ENCODE measurements at regions not wholly inside any gene's neighbourhood (a gene's known extent, or its start where the extent isn't known, plus 50 kb on each side); places are given as distances from the start of the nearest gene placed in this dataset.

- DNase-seq = no peak
Measured at GRCh38 chr4:56200275-56200674, 187.0 kb downstream of the AASDH start.

- no peak for DNase-seq
Measured at GRCh38 chr4:56198265-56198664, 189.0 kb downstream of the AASDH start.

GRCh38 chr4:56197387-56197786 is 189.9 kb downstream of the AASDH start:
- no peak for DNase-seq

DNA sequence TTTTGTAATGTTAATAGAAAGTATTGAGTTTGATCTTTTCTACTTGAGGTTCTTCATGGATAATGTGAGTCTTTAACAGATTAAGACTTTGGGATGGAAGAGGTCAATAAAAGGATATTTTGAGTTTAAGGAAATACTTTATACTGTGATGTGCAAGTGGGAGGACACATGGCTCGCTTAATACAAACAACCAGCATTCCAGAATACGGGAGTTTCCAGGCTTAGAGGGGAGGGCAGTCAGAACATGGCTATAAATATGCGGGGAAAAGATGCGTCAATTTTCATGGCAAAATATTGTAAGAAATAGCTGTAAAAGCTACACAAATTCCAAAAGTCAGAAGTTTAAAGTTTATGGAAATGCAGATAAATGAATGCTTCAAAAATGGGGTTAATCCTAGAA is 192.3 kb downstream of the AASDH start:
- DNase-seq = no peak

- DNase-seq = no peak
Measured at GRCh38 chr4:56191534-56191933, 195.8 kb downstream of the AASDH start.

DNA sequence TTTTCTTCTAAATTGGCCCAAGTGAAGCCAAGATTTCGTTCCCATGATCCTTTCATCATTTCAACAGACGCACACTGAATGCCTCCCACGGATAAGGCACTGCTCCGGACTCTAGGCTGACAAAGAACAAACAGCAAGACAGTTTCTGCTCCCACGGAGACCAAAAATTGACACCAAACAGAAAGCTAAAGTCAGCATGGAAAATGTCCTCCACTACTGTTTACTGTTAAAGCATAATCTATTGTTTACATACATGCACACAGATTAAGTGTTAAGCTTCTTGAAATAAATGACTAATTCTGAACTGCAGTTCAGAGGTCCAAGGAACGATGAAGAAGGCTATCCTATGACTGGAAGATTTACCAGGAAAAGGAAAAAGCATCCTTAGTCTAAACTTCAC is 199.6 kb downstream of the AASDH start:
- DNase-seq = no peak

DNA sequence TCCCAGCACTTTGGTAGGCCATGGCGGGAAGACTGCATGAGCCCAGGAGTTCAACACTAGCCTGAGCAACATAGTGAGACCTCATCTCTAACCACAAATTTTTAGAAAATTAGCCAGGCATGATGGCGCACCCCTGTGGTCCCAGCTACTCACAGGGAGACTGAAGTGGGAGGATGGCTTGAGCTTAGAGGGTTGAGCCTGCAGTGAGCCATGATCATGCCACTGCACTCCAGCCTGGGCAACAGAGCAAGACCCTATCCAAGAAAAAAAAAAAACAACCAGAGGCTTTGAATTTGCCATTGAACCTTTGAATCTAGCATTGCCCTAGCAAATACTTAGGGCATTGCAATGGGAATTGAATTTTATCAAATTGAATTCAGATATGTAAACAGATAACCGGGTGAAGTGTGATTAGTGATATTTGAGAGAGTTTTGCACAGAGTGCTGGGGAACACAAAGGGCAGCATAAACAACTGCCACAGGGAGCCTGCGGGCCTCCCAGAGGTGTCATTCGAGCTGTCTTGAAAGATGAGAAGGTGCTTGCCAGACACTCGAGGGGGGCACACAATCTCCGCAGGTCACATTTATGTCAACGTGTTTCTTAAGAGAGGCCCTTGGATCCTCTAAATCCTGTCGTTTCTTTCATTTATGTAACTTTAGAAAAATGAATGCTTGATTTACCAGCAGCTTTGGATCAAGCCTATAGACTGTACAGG is 200.3 kb downstream of the AASDH start:
- DNase-seq = no peak

DNA sequence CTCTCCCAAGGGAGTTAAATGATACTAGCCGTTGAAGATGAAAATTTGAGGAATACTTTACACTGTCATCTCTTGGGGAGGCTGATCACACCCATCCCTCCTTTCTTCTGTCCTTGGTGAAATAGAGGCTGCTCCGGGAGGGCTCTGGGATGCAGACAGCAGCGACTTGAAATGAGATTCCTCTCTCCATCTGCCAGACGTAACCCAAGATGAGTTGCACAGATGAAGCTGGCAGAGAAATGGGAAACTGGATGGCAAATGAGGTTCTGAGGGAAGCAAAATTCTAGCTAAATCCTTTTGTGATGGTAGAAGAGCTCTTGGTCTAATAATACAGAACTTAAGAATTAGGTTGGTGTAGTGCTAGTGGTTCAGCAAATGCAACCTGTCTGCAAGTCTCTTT is 201.4 kb downstream of the AASDH start:
- DNase-seq = no peak

DNA sequence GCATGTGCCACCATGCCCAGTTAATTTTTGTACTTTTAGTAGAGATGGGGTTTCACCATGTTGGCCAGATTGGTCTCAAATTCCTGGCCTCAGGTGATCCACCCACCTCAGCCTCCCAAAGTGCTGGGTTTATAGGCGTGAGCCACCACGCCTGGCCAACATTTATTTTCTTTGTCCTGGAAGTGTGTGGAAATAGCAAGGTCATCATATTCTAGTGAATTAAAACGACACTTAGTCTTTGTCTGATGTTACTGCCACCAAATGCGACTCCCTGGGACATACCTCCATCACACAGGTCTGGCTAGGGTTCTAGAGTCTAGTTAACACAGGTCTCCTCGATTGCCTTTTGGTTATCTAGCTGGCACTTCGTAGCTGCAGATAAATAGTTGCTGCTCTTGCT is 203.1 kb downstream of the AASDH start:
- DNase-seq = no peak

DNA sequence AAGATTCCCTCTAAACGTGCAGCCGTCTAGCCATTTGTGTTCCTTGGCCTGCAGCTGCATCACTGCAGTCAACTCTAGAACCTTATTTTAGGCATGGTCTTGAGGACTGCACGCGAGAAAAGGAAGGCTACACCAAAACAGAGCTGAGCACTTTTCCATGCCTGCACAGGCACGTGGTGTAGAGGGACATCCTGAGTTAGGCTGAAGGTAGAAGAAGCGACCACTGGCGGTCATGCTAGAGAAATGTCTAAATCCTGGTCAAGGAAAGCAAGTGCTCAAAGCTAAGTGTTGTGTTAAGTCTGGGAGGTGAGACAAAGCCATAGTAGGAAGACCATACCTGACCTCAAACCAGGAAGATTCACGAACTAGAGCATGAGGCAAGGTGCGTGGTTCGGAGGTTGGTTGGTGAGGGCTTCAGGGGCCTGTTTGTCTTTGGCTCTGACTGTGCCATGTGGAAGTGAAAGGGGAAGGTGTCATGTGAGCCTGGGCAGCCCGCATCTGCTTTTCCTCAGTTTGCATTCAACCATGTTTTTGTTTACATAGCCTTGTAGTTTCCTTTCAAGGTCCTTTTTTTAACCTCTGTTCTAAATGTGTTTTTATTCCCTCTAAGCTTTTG is 203.8 kb downstream of the AASDH start:
- DNase-seq = no peak

DNA sequence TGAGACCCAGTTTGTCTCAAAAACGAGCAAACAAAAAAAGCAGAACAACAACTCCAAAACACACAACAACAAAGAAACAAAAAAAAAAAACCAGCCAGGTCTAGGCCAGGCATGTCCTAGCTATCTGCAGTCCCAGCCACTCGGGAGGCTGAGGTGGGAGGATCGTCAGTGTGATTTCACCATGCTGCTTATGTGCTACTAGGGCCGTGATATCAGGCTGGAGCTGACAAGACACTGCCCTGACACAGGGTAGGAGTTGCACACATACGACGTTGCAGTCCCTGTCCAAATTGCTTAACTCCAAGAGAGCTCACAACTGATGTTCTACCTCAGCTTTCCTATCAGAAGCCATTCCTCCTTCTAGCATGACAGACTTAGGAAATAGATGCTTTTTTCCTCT is 204.9 kb downstream of the AASDH start:
- DNase-seq = no peak

DNA sequence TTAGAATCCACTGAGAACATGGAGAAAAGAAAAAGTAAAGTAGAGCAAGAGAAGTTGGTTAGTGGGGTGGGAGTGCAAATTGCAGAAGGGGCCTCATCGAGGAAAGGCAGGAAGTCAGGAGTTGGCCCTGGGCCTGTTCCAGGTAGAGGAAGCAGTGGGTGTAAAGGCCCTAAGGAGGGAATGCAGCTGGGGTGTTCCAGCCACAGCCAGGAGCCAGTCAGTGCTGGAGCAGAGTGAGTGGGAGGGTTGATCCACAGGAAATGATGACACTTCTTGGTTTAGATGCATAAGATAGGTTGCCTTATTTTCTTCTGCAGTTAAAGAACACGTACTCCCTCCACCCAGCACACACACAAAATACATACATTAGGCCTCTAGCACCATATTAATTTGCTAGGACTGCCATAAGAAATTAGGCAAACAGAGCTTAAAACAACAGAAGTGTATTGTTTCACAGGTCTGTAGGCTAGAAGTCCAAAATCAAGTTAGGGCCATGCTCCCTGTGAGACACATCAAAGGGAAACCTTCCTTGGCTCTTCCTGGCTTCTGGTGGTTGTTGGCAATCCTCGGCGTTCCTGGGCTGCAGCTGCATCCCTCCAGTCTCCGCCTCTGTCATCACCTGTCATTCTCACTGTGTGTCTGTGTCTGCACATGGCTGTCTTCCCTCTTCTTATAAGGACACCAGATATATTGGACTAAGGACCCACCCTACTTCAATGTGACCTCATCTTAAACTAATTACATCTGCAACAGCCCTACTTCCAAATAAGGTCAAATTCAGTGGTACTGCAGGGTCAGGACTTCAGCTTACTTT is 205.9 kb downstream of the AASDH start:
- DNase-seq = no peak

- DNase-seq = no peak
Measured at GRCh38 chr4:56169061-56169460, 218.2 kb downstream of the AASDH start.

DNA sequence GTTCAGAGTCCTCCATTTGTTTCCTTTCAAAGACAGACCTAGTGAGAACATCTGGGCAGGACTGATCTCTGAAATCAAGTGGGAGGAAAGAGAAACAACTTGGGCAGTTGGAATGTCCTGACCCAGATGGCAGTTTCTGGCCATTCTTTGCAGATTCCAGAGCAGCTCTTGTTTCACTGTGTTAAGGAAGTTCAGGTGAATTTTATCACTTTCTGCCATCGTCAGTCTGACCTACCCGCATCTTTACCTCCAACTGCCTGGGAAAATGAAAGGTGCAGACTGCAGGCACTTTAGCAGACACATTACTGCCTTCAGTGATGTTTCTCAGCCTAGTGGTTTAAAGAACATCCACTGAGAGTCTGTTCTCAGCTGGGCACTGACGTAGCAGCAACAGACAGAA is 216.2 kb downstream of the CEP135 start:
- DNase-seq = no peak

- no peak for DNase-seq
Measured at GRCh38 chr4:56160636-56161035, 211.9 kb downstream of the CEP135 start.

GRCh38 chr4:56158483-56158882 is 209.7 kb downstream of the CEP135 start:
- DNase-seq = peak; percentile 7

DNA sequence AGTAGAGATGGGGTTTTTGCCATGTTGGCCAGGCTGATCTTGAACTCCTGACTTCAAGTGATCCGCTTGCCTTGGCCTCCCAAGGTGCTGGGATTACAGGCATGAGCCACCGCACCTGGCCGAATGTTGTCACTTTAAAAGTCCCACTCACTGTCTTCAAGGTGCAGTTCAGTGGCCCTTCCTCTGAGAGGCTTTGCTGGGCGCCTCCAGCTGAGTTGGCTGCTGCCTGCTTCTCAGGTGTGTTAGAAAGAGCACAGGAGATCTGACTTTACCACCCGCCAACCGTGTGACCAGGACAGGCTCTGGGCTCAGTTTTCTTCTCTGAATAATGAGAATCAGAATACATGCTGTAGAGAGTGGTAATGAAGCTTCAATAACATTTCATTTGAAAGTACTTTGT is 207.4 kb downstream of the CEP135 start:
- no peak for DNase-seq

GRCh38 chr4:56155432-56155831 is 206.7 kb downstream of the CEP135 start:
- DNase-seq = no peak

- no peak for DNase-seq
Measured at GRCh38 chr4:56149591-56149990, 200.8 kb downstream of the CEP135 start.

GRCh38 chr4:56148428-56148827 is 199.7 kb downstream of the CEP135 start:
- no peak for DNase-seq

DNA sequence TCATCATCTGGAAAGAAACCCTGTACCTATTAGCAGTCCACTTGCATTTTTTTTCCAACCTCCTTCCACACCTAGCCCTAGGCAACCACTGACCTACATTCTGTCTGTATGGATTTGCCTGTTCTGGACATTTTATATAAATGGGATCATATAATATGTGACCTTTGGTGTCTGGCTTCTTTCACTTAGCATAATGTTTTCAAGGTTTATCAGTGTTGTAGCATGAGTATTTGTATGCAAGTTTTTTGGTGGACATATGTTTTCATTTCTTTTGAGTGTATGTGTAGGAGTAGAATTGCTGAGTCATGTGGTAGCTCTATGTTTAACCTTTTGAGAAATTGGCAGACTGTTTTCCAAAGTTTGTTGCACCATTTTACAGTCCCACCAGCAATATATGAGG is 198.6 kb downstream of the CEP135 start:
- no peak for DNase-seq

- no peak for DNase-seq
Measured at GRCh38 chr4:56146956-56147355, 198.2 kb downstream of the CEP135 start.

DNA sequence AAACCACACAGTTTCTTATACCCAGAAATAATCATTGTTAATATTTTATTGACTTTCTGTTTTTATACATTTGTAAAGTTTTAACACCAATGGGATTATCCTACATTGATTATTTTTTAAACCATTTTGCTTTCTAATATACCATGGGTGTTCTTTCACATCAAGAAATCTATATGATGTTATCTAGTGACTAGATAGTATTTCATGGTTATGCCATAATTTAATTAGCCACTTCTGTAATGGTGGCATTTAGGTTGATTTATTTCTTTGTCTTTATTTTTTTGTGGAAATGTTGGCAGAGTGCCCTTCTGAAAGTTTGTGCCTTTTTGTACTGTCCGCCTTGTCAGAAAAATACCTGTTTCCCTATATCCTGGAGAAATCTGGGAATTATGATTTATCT is 193.3 kb downstream of the CEP135 start:
- no peak for DNase-seq

- no peak for DNase-seq
Measured at GRCh38 chr4:56139241-56139827, 190.6 kb downstream of the CEP135 start.

Measured in stimulated activated naive CD4-positive, alpha-beta T cell treated with Interleukin-2 at 50 U/mL for 16 hours (primary cell).